IMR-90 (cell line): ENCODE measurements at regions not wholly inside any gene's neighbourhood (a gene's known extent, or its start where the extent isn't known, plus 50 kb on each side); places are given as distances from the start of the nearest gene placed in this dataset.

Experiments used
- ATAC-seq: fragments of 200-7000 bp; cut with Tn5 transposase; 2 replicates; pipeline ENCODE4 v1.9.1; 2020; ENCODE audit warnings: low read depth, mild to moderate bottlenecking, moderate library complexity
- BruUV-seq: library from RNA; stranded (reverse); fragments of 400-500 nt; replicated peaks from 2 replicates; lab custom pipeline; 2021; lab: Mats Ljungman, UMichigan
- CTCF ChIA-PET: fragments of 300-600 bp; formaldehyde crosslinking; extraction: SDS; loops from one replicate; lab custom pipeline; 2021; ENCODE audit warnings: antibody characterized with exemption; lab: Yijun Ruan, JAX
- POLR2A ChIA-PET: fragments of 300-600 bp; sonication (Branson Sonifier 250); formaldehyde crosslinking; loops from one replicate; lab custom pipeline; 2022; ENCODE audit warnings: antibody characterized with exemption; ENCODE audit not compliant: unreplicated experiment; lab: Charles Lee
- DNase-seq: peaks from one replicate; pipeline ENCODE4 v3.0.0; 2013
- H2AFZ ChIP-seq: replicated peaks from 2 replicates; pipeline ENCODE3; 2013; ENCODE audit warnings: low read length, mild to moderate bottlenecking; ENCODE audit not compliant: poor library complexity
- H2AK5ac ChIP-seq: 2 replicates; pipeline ENCODE4 v1.6.1; 2013; ENCODE audit warnings: low read depth, low read length, inconsistent platforms
- H2AK9ac ChIP-seq: replicated peaks from 2 replicates; pipeline ENCODE3; 2013; ENCODE audit warnings: mild to moderate bottlenecking, low read depth, low read length, moderate library complexity; ENCODE audit not compliant: poor library complexity
- H2BK120ac ChIP-seq: 2 replicates; pipeline ENCODE4 v1.6.1; 2013; ENCODE audit warnings: low read depth, low read length, inconsistent platforms
- H2BK15ac ChIP-seq: 3 replicates; pipeline ENCODE4 v1.6.1; 2013; ENCODE audit warnings: low read depth, low read length, inconsistent platforms
- H2BK20ac ChIP-seq: 2 replicates; pipeline ENCODE4 v1.6.1; 2013; ENCODE audit warnings: low read depth, mild to moderate bottlenecking, inconsistent platforms, low read length, moderate library complexity
- H2BK5ac ChIP-seq: 2 replicates; pipeline ENCODE4 v1.6.1; 2013; ENCODE audit warnings: mild to moderate bottlenecking, low read depth, low read length, inconsistent platforms; ENCODE audit not compliant: poor library complexity, severe bottlenecking
- H3K14ac ChIP-seq: replicated peaks from 2 replicates; pipeline ENCODE4 v1.6.1; 2013; ENCODE audit warnings: low read depth, low read length, inconsistent platforms
- H3K18ac ChIP-seq: 2 replicates; pipeline ENCODE4 v1.6.1; 2013; ENCODE audit warnings: low read depth, low read length, control low read depth
- H3K23ac ChIP-seq: 2 replicates; pipeline ENCODE4 v1.6.1; 2013; ENCODE audit warnings: low read depth, low read length, inconsistent platforms
- H3K27ac ChIP-seq: 2 replicates; pipeline ENCODE4 v1.5.1; 2013; ENCODE audit warnings: mild to moderate bottlenecking, control low read depth, low read length; ENCODE audit not compliant: insufficient read depth
- H3K27me3 ChIP-seq: 2 replicates; pipeline ENCODE4 v1.6.1; 2013; ENCODE audit warnings: low read length; ENCODE audit not compliant: control insufficient read depth, insufficient read depth
- H3K36me3 ChIP-seq: 2 replicates; pipeline ENCODE4 v1.6.1; 2013; ENCODE audit warnings: low read length, mixed read lengths; ENCODE audit not compliant: control insufficient read depth, insufficient read depth
- H3K4ac ChIP-seq: 2 replicates; pipeline ENCODE4 v1.6.1; 2013; ENCODE audit warnings: low read depth, low read length, inconsistent platforms
- H3K4me1 ChIP-seq: 2 replicates; pipeline ENCODE4 v1.6.1; 2013; ENCODE audit warnings: low read length, mixed read lengths; ENCODE audit not compliant: control insufficient read depth, insufficient read depth
- H3K4me2 ChIP-seq: 2 replicates; pipeline ENCODE4 v1.6.1; 2013; ENCODE audit warnings: low read depth, mild to moderate bottlenecking, control low read depth, low read length, moderate library complexity
- H3K4me3 ChIP-seq: 2 replicates; pipeline ENCODE4 v1.5.1; 2013; ENCODE audit warnings: low read depth, mild to moderate bottlenecking, control low read depth, low read length, moderate library complexity; ENCODE audit not compliant: insufficient read depth
- H3K56ac ChIP-seq: 2 replicates; pipeline ENCODE4 v1.6.1; 2013; ENCODE audit warnings: low read length, inconsistent platforms; ENCODE audit not compliant: insufficient read depth; ENCODE audit errors: extremely low read depth
- H3K79me1 ChIP-seq, 2 experiments: 2 replicates each; pipeline ENCODE4 v1.6.1; 2013; ENCODE audit warnings: low read length in 2 of 2, inconsistent platforms in 1 of 2, low read depth in 1 of 2
- H3K9ac ChIP-seq: 2 replicates; pipeline ENCODE4 v1.6.1; 2013; ENCODE audit warnings: low read depth, low read length, control low read depth
- H3K9me1 ChIP-seq: 2 replicates; pipeline ENCODE4 v1.6.1; 2013; ENCODE audit warnings: low read length, inconsistent platforms; ENCODE audit not compliant: insufficient read depth
- H3K9me3 ChIP-seq: 2 replicates; pipeline ENCODE4 v1.6.1; 2013; ENCODE audit warnings: low read length; ENCODE audit not compliant: control insufficient read depth, insufficient read depth
- H4K20me1 ChIP-seq: 2 replicates; pipeline ENCODE4 v1.6.1; 2013; ENCODE audit warnings: low read length, inconsistent platforms; ENCODE audit not compliant: insufficient read depth
- H4K5ac ChIP-seq: 2 replicates; pipeline ENCODE4 v1.6.1; 2013; ENCODE audit warnings: mild to moderate bottlenecking, low read depth, low read length, control low read depth
- H4K8ac ChIP-seq, 2 experiments: 2 replicates each; pipeline ENCODE4 v1.6.1; 2013; ENCODE audit warnings: low read depth in 2 of 2, low read length in 2 of 2, control low read depth in 1 of 2, inconsistent platforms in 1 of 2
- H4K91ac ChIP-seq: 2 replicates; pipeline ENCODE4 v1.6.1; 2013; ENCODE audit warnings: low read depth, low read length, inconsistent platforms; ENCODE audit not compliant: insufficient read depth
- MAZ ChIP-seq: IDR thresholded peaks from 2 replicates; pipeline ENCODE4 v1.6.1; 2012; ENCODE audit warnings: low read depth, mild to moderate bottlenecking, low read length, improper control_type of control experiment, moderate library complexity, borderline replicate concordance
- MXI1 ChIP-seq: IDR thresholded peaks from 2 replicates; pipeline ENCODE4 v1.6.1; 2012; ENCODE audit warnings: low read depth, mild to moderate bottlenecking, low read length, moderate library complexity, borderline replicate concordance
- POLR2A ChIP-seq: IDR thresholded peaks from 2 replicates; pipeline ENCODE4 v1.6.1; 2012; ENCODE audit warnings: mild to moderate bottlenecking, low read depth, low read length
- WGBS, 2 experiments: methylation state at CpG; one replicate each; pipeline versions ENCODE4 v1.1.5 to v1.1.7; 2013; ENCODE audit warnings: missing lambda C conversion rate in 2 of 2; ENCODE audit not compliant: insufficient read length in 1 of 2; ENCODE audit errors: extremely low coverage in 2 of 2; 5-methylcytosine and 5-hydroxymethylcytosine counted together
- dilution Hi-C: fragments of 300-500 bp; cut with HindIII; formaldehyde crosslinking; loops from one replicate; pipeline ENCODE4 v1.14.3; 2018; ENCODE audit warnings: low sequenced_read_pairs; ENCODE audit not compliant: unreplicated experiment
- in situ Hi-C: fragments of 300-500 bp; cut with MboI; formaldehyde crosslinking; loops from 3 replicates; pipeline ENCODE4 v1.14.3; 2019; ENCODE audit warnings: low sequenced_read_pairs, inconsistent platforms, mixed read lengths
- intact Hi-C: fragments of 100-400 bp; cut with micrococcal nuclease; formaldehyde crosslinking; loops from 2 replicates; pipeline ENCODE4 v1.10.0; 2022

- Histone ChIP-seq H4K91ac (no peak overlapping the region), H4K8ac (no peak overlapping the region), H3K56ac (no peak overlapping the region), H3K4ac (no peak overlapping the region), H4K20me1 (no peaks in the 10 kb centered on the region), H2AK9ac (no peak overlapping the region), H3K27ac (no peak overlapping the region), H2AK5ac (no peak overlapping the region), H2BK15ac (no peak overlapping the region), H3K4me2 (no peak overlapping the region), H2BK5ac (no peak overlapping the region), H3K9me1 (peaks cover 3% of the 10 kb centered on the region; the same call in 1 of the 2 replicates), H3K36me3 (no peaks in the 10 kb centered on the region), H3K23ac (no peak overlapping the region), H3K18ac (no peak overlapping the region), H3K9me3 (no peaks in the 10 kb centered on the region), H3K9ac (no peak overlapping the region), H2BK20ac (no peak overlapping the region), H3K4me1 (peaks cover 3% of the 10 kb centered on the region; the same call in 1 of the 2 replicates), H3K27me3 (no peaks in the 10 kb centered on the region), H2AFZ (no peak overlapping the region), H3K4me3 (no peak overlapping the region), H3K79me1 (no peaks in the 10 kb centered on the region), H3K14ac (no peak overlapping the region), H4K5ac (no peak overlapping the region), H2BK120ac (no peak overlapping the region)
- DNase-seq (no peak), ATAC-seq (no peak)
- dilution Hi-C loops, result no loop called here
- WGBS, 2 experiments, result no CpG with 5 or more reads among the region's 1 CpG
- CTCF ChIA-PET, result no interaction called here
- no TSS peak for BruUV-seq
- TF ChIP-seq POLR2A (no peak), MXI1 (no peak), MAZ (no peak)
- intact Hi-C loops, result no loop called here
- POLR2A ChIA-PET, result no interaction called here
- in situ Hi-C loops, result no loop called here
Observed at GRCh38 chr6:121579478-121579877, 144.0 kb downstream of the GJA1 start.
